GM21447 (cell line): ENCODE measurements at regions not wholly inside any gene's neighbourhood (a gene's known extent, or its start where the extent isn't known, plus 50 kb on each side); places are given as distances from the start of the nearest gene placed in this dataset.
"Not testable (repeated sequence)": the region's sequence is repeated elsewhere in the genome, so short reads cannot be mapped to it uniquely, and the experiment has no call there.

ENCODE experiments used
- ATAC-seq: cut with Tn5 transposase; IDR thresholded peaks from one replicate; pipeline ENCODE4 v1.9.1; 2021; ENCODE audit not compliant: unreplicated experiment

DNA sequence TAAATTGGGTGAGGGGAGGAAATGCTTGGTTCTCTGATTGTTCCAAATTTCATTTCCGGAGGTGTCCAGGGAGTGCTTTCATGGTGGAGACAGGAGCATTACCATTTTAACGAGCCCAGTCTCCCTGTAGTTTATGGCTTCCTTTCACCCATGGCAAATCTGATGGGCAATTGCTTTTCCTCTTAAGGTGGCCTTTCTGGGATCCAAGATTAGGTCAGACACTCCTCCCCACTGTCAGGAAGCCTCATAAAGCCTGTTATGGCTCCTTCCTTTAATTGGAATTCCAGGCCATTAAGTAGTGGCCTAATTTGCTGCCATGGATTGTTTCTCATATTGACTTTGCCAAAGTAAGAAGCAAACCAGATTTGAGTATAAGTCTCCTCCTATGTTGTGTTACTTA is 157.8 kb downstream of the PDCD6IP start:
- no peak for ATAC-seq

DNA sequence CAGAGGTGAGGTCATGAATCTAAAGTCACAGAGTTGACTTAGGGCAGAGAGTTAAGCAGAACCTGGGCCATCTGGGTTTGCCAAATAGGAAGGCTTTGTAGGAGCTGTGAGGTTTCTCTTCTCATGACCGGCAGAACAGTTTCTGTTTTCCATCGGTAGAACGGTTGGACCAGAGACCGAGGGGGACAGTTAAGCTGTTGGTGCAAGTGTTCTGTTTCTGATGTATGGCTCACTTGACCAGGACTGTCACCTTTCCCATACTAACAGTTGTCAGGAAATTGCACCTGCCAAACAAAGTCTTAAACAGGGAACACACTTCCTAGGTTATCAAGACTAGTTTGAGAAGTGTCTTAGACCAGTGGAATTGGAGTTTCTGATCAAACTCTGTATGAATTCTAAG is 158.3 kb downstream of the PDCD6IP start:
- no peak for ATAC-seq

DNA sequence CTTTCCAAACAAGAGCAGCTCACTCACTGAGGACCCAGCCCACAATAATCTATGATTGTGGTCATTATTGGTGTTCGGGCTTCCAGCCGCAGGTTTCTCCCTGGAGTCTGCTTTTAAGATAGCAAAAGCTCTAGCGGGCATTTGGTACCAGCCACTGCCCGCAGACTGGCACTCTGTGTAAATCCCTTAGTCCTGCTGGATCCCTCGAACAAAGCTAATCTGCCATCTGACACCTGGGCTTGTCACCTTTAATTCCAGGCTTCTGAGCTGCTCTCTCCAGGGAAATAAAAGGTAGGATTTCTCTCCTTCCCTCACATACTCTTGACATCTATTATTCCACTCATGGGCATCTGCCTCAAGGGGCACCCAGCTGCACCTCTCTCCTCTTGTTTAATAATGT is 158.7 kb downstream of the PDCD6IP start:
- ATAC-seq = no peak

DNA sequence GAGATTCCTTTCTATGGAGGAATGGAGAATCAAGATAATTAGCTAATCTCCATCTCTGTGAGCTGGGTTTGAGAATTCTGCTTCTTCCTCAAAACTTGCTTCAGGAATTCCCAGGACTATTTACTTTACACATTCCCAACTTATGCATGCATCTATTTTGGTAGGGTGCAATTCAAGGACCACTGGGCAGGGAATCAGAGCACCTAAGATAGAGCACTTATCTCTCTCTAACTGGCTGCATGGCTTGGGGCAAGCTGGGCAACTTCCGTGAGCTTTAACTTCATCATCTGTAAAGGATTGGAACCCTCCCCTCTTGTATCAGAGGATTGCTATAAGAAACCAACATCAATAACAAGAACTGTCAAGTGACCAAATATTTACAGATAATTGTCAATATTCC is 160.2 kb downstream of the PDCD6IP start:
- ATAC-seq = no peak

DNA sequence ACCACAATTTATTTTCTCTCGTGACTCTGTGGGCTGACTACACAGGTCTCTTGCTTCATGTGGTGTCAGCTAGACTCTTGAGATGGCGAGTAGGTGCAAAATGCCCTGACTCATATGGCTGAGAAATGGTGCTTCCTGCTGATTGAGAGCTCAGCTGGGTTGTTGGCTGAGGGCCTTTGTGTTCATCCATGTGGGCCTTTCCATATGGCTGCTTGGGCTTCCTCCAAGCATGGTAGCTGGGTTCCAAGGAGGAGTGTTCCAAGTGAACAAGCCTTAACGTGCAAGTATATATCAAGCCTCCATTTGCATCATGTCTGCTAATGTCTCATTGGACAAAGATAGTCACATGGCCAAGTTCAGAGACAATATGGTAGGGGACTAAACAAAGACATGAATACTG is 164.0 kb downstream of the PDCD6IP start:
- no peak for ATAC-seq

DNA sequence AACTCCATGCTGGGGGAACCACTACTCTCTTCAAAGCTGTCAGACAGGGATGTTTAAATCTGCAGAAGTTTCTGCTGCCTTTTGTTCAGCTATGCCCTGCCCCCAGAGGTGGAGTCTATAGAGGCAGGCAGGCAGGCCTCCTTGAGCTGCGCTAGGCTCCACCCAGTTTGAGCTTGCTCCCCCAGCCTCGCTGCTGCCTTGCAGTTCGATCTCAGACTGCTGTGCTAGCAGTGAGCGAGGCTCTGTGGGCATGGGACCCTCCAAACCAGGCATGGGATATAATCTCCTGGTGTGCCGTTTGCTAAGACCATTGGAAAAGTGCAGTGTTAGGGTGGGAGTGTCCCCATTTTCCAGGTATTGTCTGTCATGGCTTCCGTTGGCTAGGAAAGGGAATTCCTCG is 171.8 kb downstream of the PDCD6IP start:
- ATAC-seq = not testable (repeated sequence)

DNA sequence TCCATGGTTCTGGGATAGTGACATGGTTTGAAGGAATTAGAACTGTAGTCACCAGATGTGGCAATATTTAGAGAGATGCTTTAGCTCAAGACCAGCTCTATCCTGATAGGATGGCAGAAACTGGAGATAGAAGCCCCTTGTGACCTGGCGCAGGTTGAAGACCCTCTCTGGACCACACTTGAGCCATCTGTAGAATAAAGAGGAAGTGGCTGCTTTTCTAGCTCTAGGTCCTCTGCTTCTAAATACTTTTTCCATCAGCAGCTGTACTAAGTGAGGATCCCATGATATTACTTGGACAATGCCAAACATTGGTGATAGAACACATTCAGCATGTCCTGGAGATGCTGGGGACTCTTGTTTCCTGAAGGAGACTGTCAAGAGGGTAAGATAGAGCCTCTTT is 172.6 kb downstream of the PDCD6IP start:
- ATAC-seq = no peak

DNA sequence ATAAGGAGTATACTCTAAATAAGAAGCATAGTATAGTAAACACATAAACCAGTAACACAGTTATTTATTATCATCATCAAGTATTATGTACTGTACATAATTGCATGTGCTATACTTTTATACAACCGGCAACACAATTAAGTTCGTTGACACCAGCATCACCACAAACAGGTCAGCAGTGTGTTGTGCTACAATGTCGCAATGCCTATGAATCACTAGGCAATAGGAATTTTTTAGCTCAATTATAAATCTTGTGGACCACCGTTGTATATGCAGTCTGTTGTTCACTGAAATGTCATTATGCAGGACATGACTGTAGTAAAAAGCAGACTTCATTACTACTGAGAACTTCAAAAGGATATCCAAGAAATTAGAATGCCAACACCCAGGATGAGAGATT is 177.0 kb downstream of the PDCD6IP start:
- ATAC-seq = no peak

DNA sequence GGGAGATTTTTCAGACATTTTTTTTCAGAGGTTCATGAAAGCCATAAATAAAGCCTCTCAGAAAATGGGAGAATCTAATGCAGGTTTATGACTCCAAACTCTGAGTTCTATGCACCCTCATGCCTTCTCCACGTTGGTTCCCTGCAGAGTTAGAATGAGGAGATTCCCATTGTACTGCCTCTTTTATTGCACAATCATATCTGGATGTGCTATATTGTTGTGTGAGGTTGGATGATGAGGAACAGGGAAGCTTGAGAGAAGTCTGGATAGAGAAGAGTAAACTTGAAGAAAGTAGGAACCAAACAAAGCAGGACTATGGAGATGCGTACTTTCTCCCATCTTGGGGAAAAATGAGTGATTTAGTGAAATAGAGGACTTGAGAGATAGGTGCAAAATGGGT is 178.8 kb downstream of the PDCD6IP start:
- ATAC-seq = no peak

DNA sequence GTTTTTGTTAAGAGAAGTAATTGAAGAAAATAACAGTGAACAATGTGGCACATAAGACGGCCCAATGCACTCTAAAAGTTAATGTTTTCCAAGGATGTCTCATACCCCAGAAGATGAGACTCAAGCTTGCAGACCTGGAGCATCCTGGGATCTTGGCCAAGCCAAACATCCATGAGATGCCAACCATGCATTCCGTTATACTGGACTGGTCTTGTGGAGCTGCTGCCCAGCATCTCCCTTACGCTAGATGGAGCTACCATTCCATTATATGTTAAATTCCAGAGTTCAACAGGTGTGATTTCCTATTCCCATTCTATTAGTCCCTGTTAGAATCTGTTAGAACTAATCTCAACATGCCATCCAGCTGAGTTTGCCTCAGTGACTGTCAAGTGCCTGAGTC is 181.8 kb downstream of the PDCD6IP start:
- no peak for ATAC-seq

DNA sequence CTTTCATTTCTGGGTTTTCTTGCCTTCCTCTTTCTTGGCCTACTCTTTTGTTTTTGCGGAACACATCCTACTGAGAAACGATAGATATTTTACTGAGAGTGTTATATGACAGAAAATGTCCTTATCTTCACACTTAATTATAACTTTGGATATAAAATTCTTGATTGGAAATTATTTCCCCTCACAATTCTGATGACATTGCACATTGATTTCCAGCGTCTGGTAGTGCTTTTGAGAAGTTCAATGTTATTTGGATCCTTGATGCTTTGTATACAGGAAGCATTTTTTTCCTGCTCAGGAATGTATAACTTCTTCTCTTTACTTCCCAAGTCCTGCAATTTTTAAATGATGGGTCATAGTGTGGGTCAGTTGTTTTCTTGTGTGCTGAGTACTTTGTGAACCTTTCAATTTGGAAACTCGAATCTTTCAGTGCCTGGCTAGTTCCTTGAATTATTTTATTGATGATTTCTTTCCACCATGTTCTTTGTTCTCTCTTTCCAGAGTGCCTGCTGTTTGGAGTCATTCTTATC is 183.9 kb downstream of the PDCD6IP start:
- ATAC-seq = no peak

DNA sequence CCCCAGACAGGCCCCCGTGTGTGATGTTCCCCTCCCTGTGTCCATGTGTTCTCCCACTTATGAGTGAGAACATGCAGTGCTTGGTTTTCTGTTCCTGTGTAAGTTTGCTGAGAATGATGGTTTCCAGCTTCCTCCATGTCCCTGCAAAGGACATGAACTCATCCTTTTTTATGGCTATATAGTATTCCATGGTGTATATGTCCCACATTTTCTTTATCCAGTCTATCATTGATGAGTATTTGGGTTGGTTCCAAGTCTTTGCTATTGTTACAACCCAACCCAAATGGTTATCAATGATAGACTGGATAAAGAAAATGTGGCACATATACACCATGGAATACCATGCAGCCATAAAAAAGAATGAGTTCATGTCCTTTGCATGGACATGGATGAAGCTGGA is 184.5 kb downstream of the PDCD6IP start:
- ATAC-seq = not testable (repeated sequence)

DNA sequence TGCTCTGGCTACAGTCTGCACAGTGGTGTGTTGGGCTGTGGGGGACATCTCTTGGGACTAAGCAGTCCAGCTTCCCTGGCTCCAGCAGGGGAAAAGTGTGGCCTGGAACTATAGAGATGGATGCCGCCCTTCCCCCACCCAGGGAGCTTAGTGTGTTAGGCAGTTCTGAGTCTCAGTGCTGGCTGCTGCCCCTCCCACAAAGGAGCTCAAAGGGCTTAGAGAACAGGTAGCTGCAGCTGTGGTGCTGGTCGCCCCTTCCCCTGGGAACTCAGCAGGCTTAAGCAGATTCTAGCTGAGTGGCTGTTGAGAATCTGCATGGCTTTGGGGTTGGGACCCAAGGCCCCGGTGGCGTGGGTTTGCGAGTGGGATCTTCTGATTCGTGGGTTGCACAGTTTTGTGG is 190.8 kb downstream of the PDCD6IP start:
- ATAC-seq = no peak

DNA sequence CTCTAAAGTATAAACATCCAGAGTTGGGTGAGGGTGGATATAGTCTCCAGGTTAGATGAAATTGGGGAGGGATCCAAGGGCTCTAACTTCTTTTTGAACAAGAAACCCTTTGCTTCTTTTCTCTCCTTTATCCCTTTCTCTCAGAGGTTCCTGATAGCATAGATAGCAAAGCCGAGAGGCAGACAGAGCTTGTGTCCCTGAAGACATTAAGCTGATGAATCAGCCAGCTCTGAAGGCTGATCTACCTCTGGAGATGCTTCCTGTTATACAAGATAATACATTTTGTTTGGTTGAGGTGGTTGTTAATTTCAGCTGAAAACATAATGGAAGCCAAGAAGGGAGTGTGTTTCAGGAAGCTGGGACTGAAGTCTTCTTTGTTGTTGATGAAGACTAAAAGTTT is 193.2 kb downstream of the PDCD6IP start:
- ATAC-seq = no peak

DNA sequence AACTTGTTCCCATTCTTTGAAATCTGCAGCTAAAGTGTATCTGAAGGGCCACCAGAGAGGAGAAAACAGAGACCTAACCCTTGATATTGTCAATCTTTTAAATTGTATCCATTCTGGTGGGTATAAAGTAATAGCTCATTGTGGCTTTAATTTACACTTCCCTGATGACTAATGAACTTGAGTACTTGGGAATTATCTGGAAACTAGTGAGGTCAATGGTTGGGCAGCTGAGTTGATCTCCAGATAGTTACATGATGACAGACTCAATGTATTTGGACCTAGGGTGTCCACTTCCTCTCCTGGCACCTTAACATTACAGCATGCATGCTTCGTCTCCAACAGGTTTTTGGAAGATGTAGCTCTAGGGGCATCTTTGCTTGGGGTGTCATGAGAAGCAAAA is 195.2 kb downstream of the PDCD6IP start:
- ATAC-seq = no peak

DNA sequence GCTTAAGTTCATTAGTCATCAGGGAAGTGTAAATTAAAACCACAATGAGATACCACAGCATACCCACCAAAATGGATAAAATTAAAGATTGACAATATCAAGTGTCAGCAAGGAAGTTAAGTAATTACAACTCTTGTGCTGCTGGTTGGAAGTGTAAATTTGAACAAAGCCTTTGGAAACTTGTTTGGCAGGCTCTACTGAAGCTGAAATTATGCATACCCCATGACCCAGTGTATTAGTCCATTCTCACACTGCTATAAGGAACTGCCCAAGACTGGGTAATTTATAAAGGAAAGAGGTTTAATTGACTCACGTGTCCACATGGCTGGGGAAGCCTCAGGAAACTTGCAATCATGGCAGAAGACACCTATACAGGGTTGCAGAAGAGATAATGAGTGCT is 196.1 kb downstream of the PDCD6IP start:
- ATAC-seq = no peak

DNA sequence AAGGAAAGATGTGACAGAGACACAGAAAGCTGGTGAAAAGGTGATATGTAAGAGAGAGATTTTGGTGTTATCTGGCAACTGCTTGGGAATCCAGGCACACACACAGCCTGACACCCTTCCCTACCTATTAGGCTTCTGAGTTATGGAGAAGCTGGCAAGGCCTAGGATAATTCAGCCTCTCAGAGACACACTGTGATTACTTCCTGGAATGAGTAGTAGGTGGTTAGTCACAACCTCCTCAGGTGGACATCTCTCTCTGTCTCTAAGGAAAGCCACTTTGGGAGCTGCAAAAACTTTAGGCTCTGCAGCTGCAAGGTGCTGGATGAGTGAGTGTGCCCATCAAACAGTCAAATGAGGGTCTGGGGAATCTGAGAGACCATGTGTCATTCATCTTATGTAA is 201.9 kb downstream of the PDCD6IP start:
- ATAC-seq = no peak

DNA sequence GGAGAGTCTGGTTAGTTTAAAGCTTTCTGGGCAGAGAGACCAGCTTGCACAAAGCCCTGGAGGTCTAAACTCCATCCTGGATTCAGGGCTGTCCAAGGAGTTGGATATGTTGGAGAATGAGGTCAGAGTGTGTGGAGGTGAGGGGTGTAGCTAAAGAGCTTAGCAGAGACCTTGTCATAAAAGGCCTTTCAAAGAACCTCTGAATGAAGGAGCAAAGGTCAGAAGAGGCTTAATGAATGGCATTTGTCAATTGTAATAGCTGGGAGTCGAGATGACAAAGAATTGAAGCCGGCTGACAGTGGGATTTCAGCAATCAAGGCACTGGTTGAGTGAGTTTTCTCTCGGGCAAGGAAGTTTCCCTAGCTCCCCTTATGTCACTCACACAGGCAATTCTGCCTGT is 202.6 kb downstream of the PDCD6IP start:
- ATAC-seq = no peak

DNA sequence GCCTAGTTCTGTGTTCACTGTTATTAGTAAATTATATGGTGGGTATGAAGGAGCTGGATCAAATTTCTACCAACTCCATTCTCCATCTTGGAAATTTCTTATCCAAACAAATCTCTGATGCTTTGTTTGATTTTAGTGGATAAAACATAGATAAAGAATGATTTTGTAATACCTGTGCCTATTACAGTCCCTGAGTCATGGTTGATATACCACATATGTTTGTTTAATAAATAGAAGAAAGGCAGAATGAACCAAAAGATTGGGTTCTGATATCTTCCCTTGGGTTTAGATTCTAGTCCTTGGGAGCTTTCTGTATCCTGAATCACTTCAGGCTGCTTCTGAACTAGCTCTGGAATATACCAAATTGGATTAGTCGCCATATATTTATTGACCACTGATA is 203.6 kb downstream of the PDCD6IP start:
- ATAC-seq = no peak

DNA sequence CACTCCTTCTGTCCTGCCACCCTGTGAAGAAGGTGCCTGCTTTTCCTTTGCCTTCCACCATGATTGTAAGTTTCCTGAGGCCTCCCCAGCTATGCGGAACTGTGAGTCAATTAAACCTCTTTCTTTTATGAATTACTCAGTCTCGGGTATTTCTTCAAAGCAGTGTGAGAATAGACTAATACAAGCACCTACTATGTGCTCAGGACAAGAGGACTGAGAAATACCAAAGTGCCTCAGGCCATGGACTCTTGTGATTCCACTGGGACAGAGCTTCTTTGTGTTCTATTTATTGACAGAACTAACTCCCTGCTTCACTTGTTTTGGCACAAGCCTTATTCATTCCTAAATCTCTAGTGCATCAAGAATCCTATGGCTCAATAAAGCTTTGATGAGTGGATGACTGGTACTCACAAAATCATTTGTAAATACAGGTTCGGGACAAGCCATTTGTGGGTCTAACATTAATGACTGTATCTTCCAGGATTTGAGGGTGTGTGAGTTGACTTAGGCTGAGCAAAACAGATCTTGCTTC is 204.2 kb downstream of the PDCD6IP start:
- no peak for ATAC-seq

DNA sequence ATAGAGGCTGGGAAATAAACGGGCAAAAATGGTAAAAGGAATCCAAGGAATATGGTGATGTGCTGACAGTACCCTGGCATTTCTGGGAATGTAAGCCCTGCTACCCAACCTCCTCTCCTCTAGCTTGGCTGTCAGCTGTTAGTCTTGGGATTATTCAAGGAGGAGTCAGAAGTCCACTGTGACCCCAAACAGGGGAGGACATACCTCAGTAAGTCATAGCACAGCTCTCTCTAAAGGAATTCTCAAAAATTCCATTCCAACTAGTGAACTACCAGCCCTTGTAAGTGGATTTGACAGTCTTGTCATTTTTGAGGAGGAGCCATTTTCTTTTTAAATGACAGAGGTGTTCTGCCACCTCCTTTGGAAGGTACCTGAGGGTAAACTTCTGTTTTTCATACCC is 207.5 kb downstream of the PDCD6IP start:
- no peak for ATAC-seq

DNA sequence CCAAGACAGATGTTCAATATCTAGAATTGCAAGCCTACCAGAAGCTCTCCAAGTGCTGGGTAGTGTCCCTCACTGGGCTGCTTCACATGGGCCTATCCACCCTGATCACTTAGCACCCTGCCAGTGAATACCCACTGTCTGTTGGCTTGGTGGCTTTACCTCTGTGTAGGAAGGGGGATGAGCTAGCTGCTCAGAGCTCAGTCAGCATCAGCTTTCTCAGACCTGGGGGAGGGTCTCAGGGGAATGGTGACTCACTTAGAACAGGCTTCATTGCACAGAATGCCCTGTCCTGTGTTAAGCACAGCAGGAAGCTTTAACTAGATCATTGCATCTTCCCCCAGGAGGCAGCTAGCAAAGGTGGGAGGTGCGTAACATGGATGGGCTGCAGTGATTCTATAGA is 209.8 kb downstream of the PDCD6IP start:
- no peak for ATAC-seq
